ENCODE measurements at regions not wholly inside any gene's neighbourhood (a gene's known extent, or its start where the extent isn't known, plus 50 kb on each side); places are given as distances from the start of the nearest gene placed in this dataset.

DNA sequence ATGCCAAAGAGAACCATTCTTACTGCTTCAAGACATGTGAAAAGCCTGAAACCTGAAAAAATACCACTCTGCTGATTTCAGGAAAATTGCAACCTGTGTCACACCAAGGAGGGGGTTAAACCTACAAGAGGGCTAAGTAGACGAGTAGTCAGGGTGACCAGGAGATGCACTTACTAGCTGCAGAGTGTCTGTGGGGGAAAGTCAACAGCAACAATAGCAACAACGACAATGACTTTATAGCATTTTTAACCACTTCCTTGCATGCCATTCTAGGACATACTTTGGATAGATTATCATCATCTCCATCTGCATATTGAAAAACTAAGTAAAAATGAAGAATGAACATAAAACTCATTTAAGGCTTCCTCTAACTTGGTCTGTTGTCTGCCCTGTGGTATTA lies 902.7 kb downstream of the BCL11B start:
- no peak for DNase-seq

DNA sequence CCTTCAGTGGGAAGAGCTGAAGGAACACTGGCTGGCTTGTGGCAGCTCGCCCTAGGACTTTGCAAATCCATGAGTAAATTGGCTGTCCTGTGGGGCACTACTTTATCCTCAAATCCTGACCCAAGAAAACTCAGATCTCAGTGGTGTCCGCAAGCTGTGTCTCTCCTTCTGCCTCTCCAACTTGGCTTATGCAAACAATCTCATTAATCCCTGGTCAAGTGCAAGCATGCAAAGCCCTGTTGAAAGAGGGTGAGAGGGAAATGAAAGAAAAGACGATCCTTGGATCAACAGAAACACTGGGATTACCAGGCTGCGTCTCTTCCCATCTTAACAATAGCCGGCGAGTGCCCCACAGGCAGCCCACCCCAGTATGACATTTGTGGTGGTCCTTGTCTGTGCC lies 901.6 kb downstream of the BCL11B start:
- no peak for DNase-seq

DNA sequence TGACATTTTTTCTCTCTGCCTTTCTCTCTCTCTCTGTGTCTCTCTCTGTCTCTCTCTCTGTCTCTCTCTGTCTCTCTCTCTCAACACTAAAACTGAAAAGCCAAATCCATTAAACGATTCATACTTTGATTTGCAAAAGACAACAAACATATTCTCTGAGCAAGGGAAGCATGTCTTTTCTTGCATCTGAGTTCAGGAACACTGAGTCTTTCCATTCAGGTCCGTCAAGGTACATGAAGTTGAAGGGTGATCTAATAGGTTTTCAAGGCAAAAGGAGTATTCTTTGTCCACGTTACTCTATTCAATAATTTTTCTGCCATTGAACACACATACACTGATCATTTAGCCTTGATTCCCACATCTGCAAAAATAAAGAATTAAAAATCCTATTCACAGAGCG lies 900.9 kb downstream of the BCL11B start:
- no peak for DNase-seq

DNA sequence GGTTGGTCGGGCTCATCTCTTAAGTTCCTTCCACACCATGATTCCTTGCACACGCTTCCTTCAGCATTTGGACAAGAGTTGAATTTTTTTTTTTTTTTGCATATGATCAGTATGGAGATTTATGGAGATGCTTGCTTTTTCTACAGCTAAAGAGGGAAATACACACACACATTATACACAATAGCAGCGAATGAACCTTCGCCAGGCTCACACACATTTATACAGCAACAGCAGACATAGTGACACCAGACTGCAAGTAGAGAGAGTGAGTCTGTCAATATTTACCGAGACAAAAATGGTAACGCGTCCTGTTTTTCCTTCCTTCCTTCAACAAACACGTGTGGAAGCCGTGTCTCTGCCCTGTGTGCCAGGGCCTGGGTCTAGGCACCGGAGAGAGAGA lies 897.9 kb downstream of the BCL11B start:
- no peak for DNase-seq

DNA sequence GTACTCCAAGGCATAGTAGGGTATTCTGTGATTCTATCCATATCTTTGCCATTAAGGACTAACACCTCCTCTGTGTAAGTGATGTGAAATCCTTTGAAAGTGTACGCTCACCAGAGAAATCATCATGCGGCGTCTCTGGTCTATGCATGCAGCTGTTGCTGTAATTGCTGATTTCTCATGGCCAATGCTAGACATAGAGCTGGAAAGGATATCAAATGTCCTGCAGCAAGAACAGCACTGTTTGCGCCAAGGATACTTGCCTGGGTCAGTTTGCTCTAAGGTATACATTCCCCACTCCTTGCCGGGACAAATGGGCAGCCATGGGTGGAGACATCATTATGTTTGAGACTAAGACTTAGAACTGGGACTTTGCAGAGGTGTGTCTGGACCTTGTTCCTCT lies 896.4 kb downstream of the BCL11B start:
- no peak for DNase-seq

DNA sequence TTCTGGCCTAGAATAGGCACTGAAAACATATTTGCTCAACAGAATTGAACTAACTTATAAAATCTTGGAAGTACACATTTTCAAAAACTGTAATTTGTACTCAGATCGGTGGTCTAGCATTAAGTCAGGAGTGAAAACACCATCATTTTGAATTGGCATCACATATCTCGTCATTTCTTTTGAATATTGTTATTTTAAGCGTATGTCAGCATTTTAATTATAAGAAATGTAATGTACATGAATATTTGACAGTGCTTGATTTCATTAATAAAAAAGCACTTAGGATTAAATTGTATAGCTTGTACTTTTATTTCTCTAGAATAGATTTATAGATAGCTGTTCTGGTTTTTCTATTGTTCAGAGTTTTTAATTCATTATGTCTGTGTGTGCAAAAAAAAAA lies 892.2 kb downstream of the BCL11B start:
- DNase-seq = no peak

DNA sequence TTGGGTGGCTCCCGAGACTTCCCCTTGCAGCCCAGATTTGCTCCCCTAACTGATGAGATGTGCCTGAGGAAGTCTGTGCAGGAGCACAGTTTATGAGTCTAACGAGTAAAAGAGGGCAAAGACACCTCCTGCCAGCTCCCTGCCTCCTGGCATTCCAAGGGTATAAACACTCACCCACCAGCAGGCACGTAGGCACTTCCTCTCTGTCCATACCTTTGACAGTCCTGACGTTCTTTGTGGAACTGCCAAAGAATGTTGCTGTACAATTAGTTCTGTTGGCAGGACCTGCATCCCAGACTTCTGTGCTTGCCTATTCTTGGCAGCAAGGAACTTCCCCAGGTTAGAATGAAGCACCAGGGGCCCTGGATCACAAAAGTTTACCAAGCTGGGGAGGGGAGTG lies 889.3 kb downstream of the BCL11B start:
- DNase-seq = no peak

DNA sequence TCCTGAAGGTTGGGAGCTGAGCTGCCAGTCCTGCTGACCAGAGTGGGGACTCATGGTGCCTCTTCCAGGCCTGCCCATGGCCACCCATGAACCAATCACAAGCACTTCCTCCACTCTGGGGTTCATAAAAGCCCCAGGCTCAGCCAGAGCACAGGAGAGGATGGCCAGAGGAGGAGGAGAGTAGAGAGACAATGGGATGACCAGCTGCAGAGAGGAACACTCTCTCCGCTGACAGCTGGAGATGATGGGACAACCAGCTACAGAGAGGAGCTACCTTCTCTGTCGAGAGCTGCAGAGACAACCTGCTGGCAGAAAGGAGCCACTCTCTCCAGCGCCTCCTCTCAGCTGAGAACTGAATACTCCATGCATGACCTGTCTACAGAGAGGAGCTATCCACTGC lies 886.1 kb downstream of the BCL11B start:
- no peak for DNase-seq

DNA sequence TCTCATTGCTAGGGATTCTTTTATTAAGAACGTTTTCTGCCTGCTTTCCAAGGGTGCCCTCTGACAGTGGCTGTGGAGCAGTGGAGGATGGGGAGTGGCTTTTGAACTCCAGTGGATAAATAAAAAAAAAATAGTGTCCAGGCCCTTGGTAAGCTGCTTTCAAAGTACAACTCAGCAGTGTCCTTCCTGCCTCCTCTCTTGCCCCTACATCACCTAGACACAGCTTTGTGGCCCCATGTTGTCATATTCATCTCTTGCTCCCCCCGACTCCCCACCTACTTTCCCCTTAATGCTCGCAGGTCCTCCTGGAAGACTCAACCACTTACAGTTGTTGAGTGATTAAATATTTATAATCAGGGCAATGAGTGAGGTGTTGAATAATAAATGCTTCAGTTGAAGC lies 880.9 kb downstream of the BCL11B start:
- DNase-seq = no peak

DNA sequence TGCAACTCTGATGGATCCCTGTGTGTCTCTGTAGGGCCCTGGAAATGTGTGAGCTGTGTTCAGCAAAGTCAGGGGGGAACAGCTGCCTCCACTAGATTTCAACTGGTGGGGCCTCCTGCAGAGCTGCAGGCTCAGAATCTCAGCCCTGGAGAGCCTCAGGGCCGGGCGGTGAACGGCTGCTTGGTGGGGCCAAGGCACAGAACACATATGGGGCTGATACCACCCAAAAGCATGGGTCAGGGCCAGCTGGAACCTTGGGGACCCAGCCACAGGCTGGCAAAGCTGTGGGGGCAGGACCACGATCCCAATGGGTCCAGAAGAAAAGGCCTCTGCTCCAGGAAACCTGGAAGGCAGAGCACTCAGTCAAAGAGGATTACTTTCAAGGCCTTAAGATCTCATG lies 878.5 kb downstream of the BCL11B start:
- DNase-seq = no peak

DNA sequence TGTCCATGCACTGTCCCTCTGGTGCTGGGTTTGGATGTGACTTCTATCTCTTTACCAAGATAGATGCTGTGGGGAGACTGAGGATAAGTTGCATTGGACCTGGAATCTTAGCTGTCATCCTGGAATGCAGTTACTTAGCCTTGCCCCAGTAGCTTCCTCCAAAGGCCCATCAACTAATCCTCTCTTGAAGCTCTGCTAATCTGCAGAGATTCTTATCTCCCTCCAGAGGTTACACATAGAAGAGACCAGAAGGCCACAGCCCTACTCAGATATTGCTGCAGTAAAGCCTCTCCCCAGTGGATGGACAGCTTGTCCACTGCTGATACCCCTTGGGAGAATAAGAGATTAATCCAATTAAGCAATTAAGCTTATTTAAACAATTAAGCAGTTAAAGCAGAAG lies 867.2 kb downstream of the BCL11B start:
- no peak for DNase-seq

DNA sequence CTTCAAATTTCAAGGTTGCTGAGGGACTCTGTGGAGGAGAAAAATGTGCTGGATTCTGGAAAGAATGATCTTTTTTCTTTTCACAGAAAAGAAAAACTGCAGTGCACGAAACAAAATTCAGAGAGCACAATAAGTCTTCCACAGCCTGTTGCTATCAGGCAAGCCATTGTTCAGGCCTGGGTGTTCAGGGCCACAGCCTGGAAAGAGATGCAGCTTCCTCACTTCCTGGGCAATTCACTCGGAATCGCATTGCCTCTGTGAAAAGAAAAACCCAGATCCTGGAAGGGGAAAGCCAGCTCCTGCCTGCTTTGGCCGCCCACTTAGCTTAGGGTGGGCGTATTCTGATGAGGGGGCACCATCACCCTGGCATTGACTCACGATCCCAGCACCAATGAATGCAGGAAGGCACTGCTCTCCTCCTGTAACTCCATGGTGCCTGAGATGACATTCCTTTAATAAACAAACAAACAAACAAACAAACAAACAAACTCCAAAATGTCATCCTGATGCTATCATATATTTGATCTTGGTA lies 863.9 kb downstream of the BCL11B start:
- no peak for DNase-seq

DNA sequence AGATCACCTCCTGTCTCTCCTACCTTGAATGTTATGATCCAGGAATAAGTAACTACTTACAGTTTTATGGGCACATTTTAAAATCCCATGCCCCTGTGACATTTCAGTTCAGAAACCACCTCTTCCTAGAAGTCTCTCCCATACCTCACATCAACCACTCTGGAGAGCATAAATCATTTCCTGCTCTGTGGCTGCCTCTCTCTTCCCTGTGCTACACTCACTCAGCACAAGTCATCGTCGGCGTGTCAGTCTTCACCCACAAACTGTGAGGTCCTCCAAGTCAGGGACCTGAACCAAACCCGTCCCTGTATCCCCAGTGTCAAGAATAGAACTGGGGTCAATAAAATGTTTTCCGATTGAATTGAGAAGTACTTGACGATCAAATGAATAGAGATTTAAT lies 863.3 kb downstream of the BCL11B start:
- no peak for DNase-seq

DNA sequence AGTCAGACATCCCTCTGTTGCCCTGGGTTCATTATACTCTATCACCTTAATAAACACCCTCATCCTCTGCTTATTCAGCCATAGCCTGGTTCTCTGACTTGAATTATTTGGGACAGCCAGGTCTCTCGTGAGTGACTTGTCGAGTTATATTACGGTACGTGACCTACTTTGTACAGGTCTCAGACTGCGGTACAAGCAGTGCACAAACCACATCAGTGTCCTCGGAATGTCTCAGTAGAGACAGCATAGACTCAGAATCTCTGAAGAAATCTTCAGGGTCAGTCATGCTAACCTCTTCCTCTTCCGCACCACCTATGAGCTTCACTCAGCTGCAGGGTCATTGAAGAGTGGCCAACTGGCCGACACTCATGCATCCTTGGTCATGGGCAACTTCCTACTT lies 860.8 kb downstream of the BCL11B start:
- DNase-seq = no peak

DNA sequence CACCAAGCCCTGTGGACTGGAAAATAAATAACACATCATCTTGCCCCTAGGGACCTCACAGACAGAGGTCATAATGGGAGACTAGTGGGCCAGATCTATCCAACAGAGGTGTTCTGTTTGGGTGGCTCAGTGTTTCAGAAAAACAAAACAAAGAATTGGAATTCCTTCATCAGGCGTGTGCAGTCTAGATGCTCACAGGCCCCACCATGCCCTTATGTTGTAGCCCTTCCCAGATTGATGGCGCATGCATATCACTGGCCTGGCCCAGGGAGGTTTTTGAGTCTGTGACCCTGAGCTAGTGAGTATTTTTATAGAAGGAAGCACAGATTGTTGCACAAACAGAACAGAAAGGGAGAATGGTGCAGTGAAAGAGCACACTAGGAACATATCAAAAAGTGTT lies 859.6 kb downstream of the BCL11B start:
- no peak for DNase-seq

DNA sequence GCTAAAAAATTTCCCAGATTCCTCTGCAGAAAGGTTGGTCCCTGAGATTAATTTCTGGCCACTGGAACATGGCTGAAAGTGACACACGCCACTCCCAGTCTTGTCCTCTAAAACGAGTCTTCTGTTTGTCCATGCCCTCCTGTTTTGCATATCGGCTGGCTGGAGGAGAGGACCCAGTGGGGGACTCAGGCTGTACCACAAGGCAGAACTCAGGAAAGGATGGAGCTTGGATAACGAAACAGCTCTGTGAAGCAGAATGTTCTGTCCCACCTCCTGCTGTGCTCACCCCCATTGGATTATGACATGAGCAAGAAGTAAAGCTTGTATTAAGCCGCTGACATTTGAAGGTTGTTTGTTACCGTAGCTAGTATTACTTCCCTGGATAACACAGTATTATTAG lies 856.2 kb downstream of the BCL11B start:
- DNase-seq = no peak

DNA sequence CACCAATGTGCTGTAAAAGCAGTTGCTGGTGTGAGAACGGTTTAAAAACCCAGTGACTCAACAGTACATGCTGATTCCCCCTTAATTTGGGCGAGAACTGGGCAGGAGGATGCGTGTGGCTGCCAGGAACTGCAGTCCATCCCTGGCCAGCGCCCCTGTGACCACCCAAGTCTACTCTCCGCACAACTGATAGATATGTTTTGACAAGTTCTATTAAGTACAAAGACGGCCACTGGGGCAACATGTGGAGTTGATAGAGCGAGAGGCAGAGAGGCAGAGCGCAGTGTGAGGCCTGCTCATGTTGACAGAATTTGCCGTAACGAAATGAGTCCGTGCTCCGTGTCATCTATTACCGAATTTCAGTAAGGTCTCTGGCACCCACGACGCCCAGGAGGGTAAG lies 855.0 kb downstream of the BCL11B start:
- DNase-seq = no peak

DNA sequence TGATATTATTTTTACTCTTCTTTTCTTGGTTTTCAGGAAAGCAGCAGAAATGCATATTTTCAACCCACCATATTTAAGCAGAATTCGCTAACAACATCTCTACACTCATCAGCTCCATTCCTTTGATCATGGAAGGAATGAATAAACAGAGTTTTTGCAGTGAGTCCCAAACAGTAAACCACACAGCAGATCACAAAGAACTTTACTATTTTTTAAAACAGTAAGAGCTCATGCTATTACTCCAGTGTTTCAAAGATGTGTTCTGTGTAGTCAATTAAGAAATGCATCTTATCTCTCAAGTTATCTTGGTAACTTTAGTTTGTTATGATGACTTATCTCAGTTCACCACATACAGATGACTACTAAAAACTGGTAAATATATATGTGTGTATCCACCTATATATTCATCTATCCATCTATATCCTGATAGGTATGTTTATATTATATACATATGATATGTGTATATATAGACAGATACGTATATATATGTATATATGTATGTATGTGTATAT lies 843.5 kb downstream of the BCL11B start:
- DNase-seq = no peak

DNA sequence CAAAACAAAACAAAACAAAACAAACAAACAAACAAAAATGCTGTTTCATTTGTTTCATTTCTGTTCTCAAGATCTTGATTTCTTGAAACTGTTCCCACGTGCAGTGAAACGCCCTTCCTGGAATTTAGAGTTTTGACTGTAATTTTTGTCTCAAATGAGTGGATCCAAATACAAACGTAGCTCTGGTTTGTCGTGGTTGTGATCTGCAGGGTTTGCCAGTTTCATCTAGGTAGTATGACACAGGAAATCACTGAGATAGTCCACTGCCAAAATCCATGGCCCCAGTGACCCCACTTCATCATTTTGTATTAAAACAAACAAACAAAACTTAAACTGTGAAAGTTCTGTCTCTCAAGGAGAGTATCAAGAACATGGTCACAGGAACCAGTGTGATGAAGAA lies 838.6 kb downstream of the BCL11B start:
- DNase-seq = no peak

DNA sequence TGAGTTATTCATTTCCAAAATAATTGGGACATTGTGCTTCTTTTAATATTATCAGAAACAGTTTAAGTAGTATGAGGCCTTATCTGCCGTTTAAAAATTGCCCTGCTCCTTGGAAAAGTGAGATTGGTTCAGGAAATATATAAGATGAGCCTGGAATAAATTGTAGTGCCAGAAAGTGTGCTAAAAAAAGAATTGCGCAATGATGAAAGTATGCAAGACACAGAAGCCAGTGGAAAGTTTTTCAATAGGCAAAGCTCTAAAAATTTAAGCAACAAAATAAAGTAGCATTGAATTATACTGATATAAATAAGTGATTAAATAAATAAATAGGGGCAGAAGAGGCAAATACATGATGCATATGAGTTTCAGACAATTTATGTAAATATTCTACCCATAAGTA lies 834.9 kb downstream of the BCL11B start:
- no peak for DNase-seq

DNA sequence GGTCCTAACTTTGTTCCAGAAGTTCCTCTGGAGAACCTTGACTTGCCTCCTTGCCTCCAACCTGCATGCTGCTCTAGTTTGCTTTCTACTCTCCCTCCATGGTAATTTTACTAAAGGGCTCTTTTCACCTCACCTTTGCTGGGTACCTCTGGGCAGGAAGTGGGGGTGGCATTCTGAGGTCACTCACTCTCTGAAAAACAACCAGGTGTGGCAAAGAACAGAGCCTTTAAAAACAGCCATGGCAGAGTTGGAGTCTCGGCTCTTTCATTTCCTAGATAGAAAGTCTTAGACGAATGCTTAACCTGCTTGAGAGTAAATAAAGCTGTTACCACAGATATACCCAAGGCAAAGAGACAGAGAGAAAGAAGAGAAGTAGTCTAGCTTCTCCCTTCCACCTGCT lies 827.9 kb downstream of the BCL11B start:
- DNase-seq = no peak

DNA sequence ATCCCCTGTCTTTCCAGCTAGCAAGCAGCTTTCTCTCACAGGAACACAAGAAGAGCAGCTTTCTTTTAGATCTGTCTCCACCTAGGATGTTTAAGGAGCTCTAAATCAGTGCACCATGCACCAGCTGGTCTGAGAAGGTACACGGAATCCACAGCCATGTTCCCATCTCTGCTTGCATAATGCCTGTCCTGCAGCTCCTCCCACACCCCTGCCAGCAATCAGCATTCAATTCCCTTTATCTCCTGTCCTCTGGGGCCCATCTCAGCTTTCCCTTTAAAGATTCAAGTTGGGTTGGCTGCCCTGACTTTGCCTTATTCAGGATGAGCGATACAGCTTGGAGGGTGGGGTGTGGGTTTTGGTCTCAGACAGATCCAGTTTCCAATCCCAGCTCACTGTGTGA lies 826.3 kb downstream of the BCL11B start:
- no peak for DNase-seq

DNA sequence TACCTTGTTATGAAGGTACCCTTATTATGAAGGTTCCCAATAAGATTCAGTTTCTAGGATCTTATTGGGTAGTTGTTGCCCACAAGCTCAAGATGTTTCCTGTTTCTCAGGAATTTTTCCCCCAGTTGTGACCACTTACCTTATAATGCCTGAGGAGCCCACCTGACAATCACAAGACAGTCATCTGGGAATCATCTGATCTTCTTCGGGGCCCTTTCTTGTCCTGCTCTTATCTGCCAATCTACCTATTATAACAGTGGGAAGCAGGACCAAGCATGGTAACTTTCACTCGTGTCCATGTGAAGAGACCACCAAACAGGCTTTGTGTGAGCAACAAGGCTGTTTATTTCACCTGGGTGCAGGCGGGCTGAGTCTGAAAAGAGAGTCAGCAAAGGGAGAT lies 825.5 kb downstream of the BCL11B start:
- DNase-seq = no peak

DNA sequence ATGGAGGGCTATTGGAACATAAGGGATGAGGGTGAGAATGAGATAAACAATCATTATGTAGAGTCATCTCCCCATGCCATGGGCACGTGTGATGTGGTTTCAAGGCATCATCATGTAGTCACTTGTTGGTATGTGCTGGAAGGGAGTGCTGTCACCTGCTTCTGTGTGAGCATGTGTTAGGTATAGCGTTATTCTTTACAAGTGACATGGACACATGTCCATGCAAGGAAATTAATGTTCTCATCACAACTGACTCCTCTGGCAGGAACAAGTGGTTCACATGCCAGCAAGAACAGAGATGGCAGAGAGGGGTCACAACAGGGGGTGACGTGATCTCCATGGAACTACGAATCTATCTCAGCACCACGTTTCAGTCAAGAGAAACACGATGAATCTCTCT lies 815.8 kb downstream of the BCL11B start:
- DNase-seq = no peak

DNA sequence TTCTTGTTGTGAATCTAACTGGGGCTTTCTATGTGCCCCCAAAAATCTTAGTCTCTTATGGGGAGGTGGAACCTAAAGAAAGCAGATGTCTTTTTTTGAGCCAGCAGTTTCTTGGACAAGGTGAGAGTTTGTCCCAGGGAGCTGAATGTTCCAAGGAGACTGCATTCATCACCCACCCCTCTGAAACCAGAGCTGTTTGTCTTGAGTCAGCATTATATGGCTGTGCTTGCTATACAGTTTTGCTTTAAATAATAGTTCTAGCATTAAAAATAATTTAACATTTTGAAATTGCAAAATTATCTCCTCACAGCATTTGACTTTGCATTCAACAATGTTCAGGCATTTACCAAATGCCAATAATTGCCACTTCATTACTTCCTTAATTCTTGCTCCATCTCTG lies 813.3 kb downstream of the BCL11B start:
- DNase-seq = no peak

DNA sequence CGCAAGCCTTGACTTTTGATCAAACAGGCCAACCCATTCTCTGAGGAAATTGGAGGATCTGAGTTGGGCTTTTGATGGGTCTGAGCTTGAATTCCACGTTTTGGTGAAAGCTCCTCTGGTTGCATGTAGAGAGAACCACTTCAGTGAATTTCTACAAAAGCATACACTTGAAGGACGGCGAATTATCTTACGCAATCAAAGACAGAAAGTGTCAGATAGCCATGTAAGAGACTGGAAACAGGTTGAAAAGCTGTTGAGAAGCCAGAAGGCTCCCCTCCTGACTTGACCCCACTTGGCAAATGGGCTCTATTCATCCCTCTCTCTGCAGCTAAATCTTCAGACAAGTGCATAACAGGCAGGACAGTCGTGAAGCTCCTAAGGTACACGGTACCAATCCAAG lies 809.1 kb downstream of the BCL11B start:
- no peak for DNase-seq

Data from stimulated activated CD4-positive, alpha-beta T cell treated with anti-CD3 and anti-CD28 coated beads, Interleukin-4, amount 100 ng/mL, for 24 hours (primary cell).